ENCODE measurements at regions not wholly inside any gene's neighbourhood (a gene's known extent, or its start where the extent isn't known, plus 50 kb on each side); places are given as distances from the start of the nearest gene placed in this dataset.
"Not testable (repeated sequence)": the region's sequence is repeated elsewhere in the genome, so short reads cannot be mapped to it uniquely, and the experiment has no call there.

GRCh38 chrX:143935601-143936000, 51.7 kb downstream of the UBE2NL start:
- no peak for DNase-seq (ENCODE audit: low read depth)

DNA sequence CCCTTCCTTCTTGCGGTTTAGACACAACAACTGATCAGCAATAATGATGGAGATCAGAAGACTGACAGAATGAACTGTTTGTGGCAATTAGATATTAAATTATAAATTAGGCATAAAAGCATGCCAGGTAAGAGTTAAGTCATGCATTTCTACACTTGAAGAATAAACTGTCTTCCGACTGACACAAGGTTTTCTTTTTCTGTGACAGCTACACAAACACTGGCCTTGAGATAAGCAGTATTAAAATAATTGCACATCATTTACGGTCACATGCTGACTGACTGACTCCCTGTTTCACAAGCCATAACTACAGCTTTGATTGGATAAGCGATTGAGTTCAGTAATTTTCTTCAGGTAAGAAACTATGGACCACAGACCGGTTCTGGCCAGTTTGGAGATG, 56.2 kb downstream of the UBE2NL start:
- DNase-seq (ENCODE audit: low read depth): no peak

DNA sequence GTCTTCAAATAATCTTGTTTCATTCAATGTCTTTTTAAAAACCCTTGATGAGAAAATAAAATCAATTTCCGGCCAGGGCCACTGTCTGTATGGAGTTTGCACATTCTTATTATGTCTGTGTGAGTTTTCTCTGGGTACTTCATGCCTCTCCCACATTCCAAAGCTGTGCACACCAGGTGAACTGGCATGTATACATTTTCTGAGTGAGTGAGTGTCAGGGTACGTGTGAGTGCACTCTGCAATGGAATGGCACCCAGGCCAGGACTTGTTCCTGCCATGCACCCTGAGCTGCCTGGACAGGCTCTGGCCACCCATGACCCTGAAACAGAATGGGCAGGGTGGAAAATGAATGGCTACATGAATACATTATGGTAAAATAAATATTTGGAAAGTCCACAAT, 61.3 kb downstream of the UBE2NL start:
- DNase-seq (ENCODE audit: low read depth): no peak

DNA sequence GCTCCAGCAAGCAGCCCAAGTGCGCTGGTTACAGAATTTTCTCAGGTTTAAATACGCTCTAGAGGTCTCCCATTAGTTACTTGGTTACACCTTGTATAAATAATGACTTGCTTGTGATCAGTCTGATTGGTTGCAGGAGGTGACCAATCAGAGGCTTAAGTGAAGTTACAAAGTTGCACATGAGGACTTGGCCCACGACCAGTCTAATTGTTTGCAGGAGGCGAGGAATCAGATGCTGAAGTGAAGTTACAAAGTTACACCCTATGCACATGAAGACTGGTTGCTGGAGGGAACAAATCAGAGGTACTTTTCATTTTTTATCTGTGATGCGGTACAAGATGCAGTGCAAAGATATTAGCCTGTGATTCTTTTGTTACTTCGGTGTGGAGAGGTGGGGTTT, 80.7 kb downstream of the UBE2NL start:
- no peak for DNase-seq (ENCODE audit: low read depth)

- no peak for DNase-seq (ENCODE audit: low read depth)
These were observed 104.5 kb downstream of the UBE2NL start for GRCh38 chrX:143988356-143988755.

DNA sequence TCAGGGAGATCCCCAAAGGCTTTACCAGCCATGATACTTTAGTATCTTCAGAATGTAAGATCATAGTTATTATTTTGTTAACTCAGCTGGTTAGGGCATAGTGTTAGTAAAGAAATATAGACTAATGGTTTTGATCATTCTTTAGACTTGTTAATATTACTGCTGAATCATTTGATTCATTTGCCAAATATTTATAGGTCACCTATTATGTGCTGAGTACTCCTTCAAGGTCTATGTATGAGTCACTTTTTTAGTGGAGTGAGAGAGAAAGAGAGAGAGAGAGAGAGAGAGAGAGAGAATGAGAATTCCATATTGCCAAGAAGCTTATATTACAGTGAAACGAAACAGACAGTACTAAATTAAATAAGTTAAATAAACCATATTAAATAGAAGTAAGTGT, 110.3 kb downstream of the UBE2NL start:
- no peak for DNase-seq (ENCODE audit: low read depth)

- DNase-seq (ENCODE audit: low read depth): no peak
These were observed 114.4 kb downstream of the UBE2NL start for GRCh38 chrX:143998261-143998660.

- DNase-seq (ENCODE audit: low read depth): peak; percentile 74
These were observed 122.9 kb downstream of the UBE2NL start for GRCh38 chrX:144006811-144007210.

DNA sequence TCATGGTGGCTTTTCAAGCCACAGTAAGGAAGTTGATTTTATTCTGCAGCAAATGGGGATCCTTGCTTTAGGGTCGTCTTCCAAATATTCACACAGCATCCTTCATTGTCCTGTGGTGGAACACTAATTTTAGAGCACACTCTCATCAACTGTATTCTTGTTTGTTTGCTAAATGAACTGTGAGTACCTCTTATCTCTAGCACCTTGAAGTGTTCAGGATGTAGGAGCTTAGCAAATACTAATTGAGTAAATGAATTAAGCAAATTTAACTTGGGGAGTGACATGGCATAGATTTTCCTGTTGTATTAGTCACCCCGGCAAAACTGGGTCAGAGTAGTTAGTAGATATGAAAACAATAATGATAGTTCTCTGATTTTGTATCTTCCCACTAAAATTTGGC, 156.9 kb downstream of the UBE2NL start:
- no peak for DNase-seq (ENCODE audit: low read depth)

GRCh38 chrX:144042271-144042670, 158.4 kb downstream of the UBE2NL start:
- no peak for DNase-seq (ENCODE audit: low read depth)

DNA sequence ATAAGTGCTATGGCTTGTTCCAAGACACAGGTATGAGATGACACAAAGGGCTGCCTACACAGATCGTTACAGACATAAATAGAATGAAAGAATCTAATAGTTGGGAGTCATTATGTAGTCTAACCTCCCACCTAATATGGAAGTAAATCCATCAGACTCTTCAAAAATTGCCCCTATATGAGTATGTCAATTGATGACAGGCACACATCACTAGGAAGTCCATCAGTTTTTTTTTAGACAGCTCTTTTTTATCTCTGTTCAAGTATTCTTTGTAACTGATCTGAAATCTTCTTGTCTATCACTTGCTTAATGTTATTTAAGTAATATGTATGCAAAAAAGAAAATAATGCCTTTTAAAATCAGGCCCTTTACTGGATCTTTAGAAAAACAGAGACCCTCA, 191.6 kb downstream of the UBE2NL start:
- DNase-seq (ENCODE audit: low read depth): no peak

- peak; percentile 1 for DNase-seq (ENCODE audit: low read depth)
These were observed 198.4 kb downstream of the UBE2NL start for GRCh38 chrX:144082237-144082636.

- DNase-seq (ENCODE audit: low read depth): not testable (repeated sequence)
These were observed 205.8 kb downstream of the UBE2NL start for GRCh38 chrX:144089674-144090073.

DNA sequence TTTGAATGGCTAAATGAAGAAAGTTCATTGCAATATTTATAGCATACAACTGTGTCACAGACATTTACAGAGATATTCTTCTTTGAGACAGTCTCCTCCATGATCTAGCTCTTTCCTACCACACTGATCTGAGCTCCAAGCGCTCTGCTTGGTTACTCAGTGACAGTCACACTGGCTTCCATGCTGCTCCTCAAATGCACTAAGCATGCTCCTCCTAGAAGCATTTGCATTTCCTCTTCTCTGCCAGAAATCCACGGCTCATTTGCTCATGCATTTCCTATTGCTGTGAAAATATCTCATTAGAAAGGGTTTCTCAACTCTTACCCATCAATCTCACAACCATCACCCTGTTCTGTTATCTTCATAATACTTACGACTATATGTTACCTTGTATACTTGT, 208.2 kb downstream of the UBE2NL start:
- DNase-seq (ENCODE audit: low read depth): not testable (repeated sequence)

GRCh38 chrX:144119490-144119889, 235.6 kb downstream of the UBE2NL start:
- DNase-seq (ENCODE audit: low read depth): not testable (repeated sequence)

- DNase-seq (ENCODE audit: low read depth): not testable (repeated sequence)
These were observed 237.7 kb downstream of the UBE2NL start for GRCh38 chrX:144121566-144121965.

- not testable (repeated sequence) for DNase-seq (ENCODE audit: low read depth)
These were observed 243.8 kb downstream of the UBE2NL start for GRCh38 chrX:144127570-144128169.

DNA sequence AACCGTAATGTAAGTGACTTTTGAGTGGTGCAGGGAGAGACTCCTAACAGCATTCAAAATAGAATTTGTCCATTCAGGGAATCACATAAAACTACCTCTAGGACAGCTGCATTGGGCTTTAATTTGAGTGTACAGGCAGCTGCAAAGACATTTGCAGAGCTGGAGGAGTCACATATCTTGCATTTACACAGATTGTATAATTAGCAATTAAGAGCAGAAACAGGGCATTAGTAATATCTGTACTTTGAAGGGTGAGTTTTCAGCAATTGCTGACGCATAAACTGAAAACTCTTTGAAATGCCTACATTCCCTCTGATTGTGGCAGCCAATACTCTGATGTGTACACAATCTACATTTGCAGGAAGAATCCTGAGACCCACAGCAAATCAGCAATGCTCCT, 245.6 kb downstream of the UBE2NL start:
- not testable (repeated sequence) for DNase-seq (ENCODE audit: low read depth)

- not testable (repeated sequence) for DNase-seq (ENCODE audit: low read depth)
These were observed 246.6 kb downstream of the UBE2NL start for GRCh38 chrX:144130507-144130906.

DNA sequence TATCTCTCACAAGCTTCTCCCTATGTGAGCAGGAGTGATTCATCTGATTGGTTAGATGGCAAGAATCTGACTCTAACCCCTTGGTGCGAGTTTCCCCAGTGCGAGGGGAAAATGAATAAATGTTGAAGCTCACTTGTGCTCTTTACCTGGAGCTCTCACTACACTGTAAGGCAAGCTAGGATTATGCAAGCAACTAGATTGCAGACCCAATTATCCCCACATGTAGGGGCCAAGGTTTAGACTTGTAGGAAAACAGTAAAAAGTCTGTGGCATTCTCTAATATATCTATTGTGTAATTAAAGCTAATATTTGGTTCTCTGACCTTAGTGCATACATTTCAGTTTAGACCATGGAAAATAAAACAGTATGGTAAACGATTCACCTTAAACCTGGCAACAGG, 247.2 kb downstream of the UBE2NL start:
- DNase-seq (ENCODE audit: low read depth): not testable (repeated sequence)

- DNase-seq (ENCODE audit: low read depth): not testable (repeated sequence)
These were observed 250.7 kb downstream of the UBE2NL start for GRCh38 chrX:144134448-144135119.

GRCh38 chrX:144154474-144154873, 270.6 kb downstream of the UBE2NL start:
- DNase-seq (ENCODE audit: low read depth): not testable (repeated sequence)

DNA sequence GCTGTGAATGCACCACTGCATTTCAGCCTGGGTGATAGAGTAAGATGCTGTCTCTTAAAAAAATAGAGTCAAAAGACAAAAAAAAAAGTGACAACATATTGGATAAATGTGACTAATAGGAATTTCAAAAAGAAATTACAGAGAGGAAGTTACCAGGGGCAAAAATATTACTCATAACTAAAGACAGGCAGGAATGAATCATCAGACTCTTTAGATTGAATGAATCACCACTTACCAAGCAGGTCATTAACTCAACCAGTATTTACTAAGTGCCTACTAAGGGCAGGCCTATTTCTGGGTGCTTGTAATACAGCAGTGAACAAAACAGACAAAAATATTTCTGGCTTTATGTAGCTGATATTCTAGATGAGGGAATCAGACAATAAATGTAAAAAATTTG, 301.3 kb downstream of the UBE2NL start:
- not testable (repeated sequence) for DNase-seq (ENCODE audit: low read depth)

DNA sequence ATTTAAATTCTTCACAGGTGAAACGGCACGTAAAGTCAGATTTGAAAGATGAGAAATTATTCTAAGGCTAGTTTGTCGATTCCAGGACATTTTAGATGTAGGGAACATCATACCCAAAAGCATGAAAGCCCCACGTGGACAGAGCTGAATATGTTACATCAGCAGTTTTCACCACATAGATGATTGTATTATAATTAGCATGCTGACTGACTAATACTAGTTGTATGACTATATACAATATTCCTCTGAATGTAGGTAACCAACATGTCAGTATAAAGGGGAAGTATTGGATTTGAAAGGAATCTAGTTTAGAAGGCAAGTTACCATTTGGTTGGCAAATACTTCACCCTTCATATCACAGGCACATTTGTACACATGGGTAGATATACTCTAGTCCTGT, 304.6 kb downstream of the UBE2NL start:
- DNase-seq (ENCODE audit: low read depth): not testable (repeated sequence)

Data from RPMI7951 (cell line).